GM12891 (cell line): ENCODE measurements at regions not wholly inside any gene's neighbourhood (a gene's known extent, or its start where the extent isn't known, plus 50 kb on each side); places are given as distances from the start of the nearest gene placed in this dataset.

Experiments
- POLR2A ChIP-seq: IDR thresholded peaks from 2 replicates; pipeline ENCODE4 v1.6.1; 2011; ENCODE audit warnings: low read depth, low read length, control low read depth
- POLR2AphosphoS5 ChIP-seq: IDR thresholded peaks from 2 replicates; pipeline ENCODE4 v1.6.1; 2011; ENCODE audit warnings: low read depth, low read length, control low read depth

GRCh38 chr2:19571773-19572172 is 213.3 kb upstream of the OSR1 start:
- TF ChIP-seq POLR2A (no peak), POLR2AphosphoS5 (no peak)
